ENCODE measurements at regions not wholly inside any gene's neighbourhood (a gene's known extent, or its start where the extent isn't known, plus 50 kb on each side); places are given as distances from the start of the nearest gene placed in this dataset.

DNA sequence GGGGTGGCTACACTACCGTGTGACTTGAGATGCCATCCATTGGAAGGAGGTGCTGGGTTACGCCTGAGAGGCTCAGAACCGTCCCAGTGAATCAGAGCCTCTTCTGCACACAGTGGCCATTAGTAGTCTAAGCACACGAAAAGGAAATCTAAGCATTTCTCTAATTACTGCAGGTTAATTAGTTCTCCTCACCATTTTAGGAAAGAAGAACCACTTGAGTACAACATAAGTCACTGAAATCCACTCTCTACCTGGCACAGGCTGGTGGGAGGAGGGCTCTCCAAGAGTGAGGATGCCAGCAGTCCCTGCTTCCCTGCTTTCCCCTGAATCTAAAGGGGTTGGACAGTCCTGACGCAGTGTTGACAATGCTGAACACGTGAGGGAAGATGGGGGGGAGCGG is 606.3 kb downstream of the NPHP4 start:
- CTCF ChIA-PET = no interaction called here
- no peaks in the 10 kb centered on the region for H3K4me1 ChIP-seq (ENCODE audit: control insufficient read depth in 2 of 2, insufficient read depth in 2 of 2, low read length in 2 of 2)
- H3K9me3 Mint-ChIP-seq (ENCODE audit: insufficient read depth) = no peaks in the 10 kb centered on the region
- no peaks in the 10 kb centered on the region for H3K27me3 Mint-ChIP-seq
- no peaks in the 10 kb centered on the region for H3K36me3 ChIP-seq (replicated peaks in 1 of 2; ENCODE audit: control extremely low read depth in 1 of 2, control insufficient read depth in 1 of 2, extremely low read depth in 1 of 2, insufficient read depth in 2 of 2, low read length in 1 of 2)
- peaks cover 0 to 3% (median 0%) of the 10 kb centered on the region in 4 experiments for H3K27me3 ChIP-seq (replicated peaks in 1 of 4; ENCODE audit: control extremely low read depth in 1 of 4, control insufficient read depth in 3 of 4, insufficient read depth in 4 of 4, low read length in 3 of 4)
- H4K20me1 ChIP-seq (ENCODE audit: control insufficient read depth, insufficient read depth, low read length, poor library complexity, severe bottlenecking) = no peaks in the 10 kb centered on the region
- H3K4me3 ChIP-seq (ENCODE audit: control extremely low read depth in 1 of 5, extremely low read depth in 1 of 5, insufficient read depth in 1 of 5, low read depth in 2 of 5, low read length in 4 of 5) = no peak overlapping the region
- no peak overlapping the region for H2AFZ ChIP-seq (ENCODE audit: insufficient read depth, low read depth, low read length, poor library complexity, severe bottlenecking)
- H3K27ac Mint-ChIP-seq = no peak overlapping the region
- peaks cover 0 to 10% (median 0%) of the 10 kb centered on the region in 3 donors for H3K9me3 ChIP-seq (ENCODE audit: control extremely low read depth in 1 of 3, control insufficient read depth in 2 of 3, insufficient read depth in 1 of 3, low read length in 2 of 3)
- TF ChIP-seq, protein P1, sequence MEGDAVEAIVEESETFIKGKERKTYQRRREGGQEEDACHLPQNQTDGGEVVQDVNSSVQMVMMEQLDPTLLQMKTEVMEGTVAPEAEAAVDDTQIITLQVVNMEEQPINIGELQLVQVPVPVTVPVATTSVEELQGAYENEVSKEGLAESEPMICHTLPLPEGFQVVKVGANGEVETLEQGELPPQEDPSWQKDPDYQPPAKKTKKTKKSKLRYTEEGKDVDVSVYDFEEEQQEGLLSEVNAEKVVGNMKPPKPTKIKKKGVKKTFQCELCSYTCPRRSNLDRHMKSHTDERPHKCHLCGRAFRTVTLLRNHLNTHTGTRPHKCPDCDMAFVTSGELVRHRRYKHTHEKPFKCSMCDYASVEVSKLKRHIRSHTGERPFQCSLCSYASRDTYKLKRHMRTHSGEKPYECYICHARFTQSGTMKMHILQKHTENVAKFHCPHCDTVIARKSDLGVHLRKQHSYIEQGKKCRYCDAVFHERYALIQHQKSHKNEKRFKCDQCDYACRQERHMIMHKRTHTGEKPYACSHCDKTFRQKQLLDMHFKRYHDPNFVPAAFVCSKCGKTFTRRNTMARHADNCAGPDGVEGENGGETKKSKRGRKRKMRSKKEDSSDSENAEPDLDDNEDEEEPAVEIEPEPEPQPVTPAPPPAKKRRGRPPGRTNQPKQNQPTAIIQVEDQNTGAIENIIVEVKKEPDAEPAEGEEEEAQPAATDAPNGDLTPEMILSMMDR (IDR thresholded peaks at IDR 0.05) = no peak
- no peak for TF ChIP-seq EZH2 (IDR thresholded peaks at IDR 0.05; ENCODE audit: borderline replicate concordance, insufficient read depth, low read depth, low read length, poor library complexity, severe bottlenecking)
- DNase-seq = no peak
- no peak overlapping the region for H3K4me3 Mint-ChIP-seq
- POLR2A ChIA-PET = no interaction called here
- no peak overlapping the region for H3K27ac ChIP-seq (ENCODE audit: low read length in 2 of 2)
- no peak for ATAC-seq (ENCODE audit: low read depth)
- H3K4me2 ChIP-seq (replicated peaks; ENCODE audit: low read depth, low read length, poor library complexity, severe bottlenecking) = no peak overlapping the region
- intact Hi-C loops (cut with micrococcal nuclease) = no loop called here
- 83% methylated on average over 6 of the region's 7 CpGs for WGBS (ENCODE audit: insufficient coverage)
- H3K4me1 Mint-ChIP-seq = no peaks in the 10 kb centered on the region
- H3K9ac ChIP-seq (ENCODE audit: low read length) = no peak overlapping the region
- H3K79me2 ChIP-seq (ENCODE audit: control insufficient read depth, insufficient read depth, low read length) = no peaks in the 10 kb centered on the region

DNA sequence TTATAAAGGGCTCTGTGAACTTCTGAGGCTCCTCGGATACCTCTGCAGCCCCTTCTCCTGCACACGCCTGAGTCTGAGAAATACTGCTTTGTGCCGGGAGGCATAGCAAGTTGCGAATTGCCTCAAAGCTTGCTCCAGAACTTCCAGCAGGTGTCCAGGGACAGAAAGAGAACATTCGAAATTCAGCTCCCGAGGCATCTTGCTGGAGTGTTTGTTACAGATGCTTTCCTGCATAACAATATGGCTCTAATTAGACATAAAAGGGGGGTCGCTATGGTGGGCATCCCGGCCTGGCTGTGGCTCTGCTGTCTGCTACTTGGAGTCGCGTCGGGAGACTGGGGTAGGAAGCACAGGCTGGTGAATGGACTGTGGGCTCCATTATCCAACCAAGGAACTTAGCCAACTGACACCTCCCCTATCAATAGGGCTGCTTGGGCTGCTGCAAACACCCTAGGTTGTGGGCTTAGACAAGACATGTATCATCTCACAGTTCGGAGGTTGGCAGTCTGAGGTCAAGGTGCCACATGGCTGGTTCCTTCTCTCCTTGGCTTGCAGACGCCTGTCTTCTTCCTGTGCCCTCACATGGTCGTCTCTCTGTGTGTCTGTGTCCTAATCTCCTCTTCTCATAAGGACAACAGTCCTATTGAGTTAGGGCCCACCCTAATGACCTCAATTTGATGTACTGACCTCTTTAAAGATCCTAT is 607.0 kb downstream of the NPHP4 start:
- no peak for TF ChIP-seq EZH2 (IDR thresholded peaks at IDR 0.05; ENCODE audit: borderline replicate concordance, insufficient read depth, low read depth, low read length, poor library complexity, severe bottlenecking)
- TF ChIP-seq, protein P1 (IDR thresholded peaks at IDR 0.05) = no peak
- POLR2A ChIA-PET = no interaction called here
- H3K4me3 ChIP-seq (ENCODE audit: control extremely low read depth in 1 of 5, extremely low read depth in 1 of 5, insufficient read depth in 1 of 5, low read depth in 2 of 5, low read length in 4 of 5) = no peak overlapping the region
- no peaks in the 10 kb centered on the region for H3K4me1 Mint-ChIP-seq
- H4K20me1 ChIP-seq (ENCODE audit: control insufficient read depth, insufficient read depth, low read length, poor library complexity, severe bottlenecking) = no peaks in the 10 kb centered on the region
- H3K36me3 ChIP-seq (replicated peaks in 1 of 2; ENCODE audit: control extremely low read depth in 1 of 2, control insufficient read depth in 1 of 2, extremely low read depth in 1 of 2, insufficient read depth in 2 of 2, low read length in 1 of 2) = no peaks in the 10 kb centered on the region
- no peaks in the 10 kb centered on the region for H3K79me2 ChIP-seq (ENCODE audit: control insufficient read depth, insufficient read depth, low read length)
- H3K9me3 Mint-ChIP-seq (ENCODE audit: insufficient read depth) = no peaks in the 10 kb centered on the region
- H3K4me1 ChIP-seq (ENCODE audit: control insufficient read depth in 2 of 2, insufficient read depth in 2 of 2, low read length in 2 of 2) = no peaks in the 10 kb centered on the region
- H3K4me3 Mint-ChIP-seq = no peak overlapping the region
- intact Hi-C loops (cut with micrococcal nuclease) = no loop called here
- H3K27ac ChIP-seq (ENCODE audit: low read length in 2 of 2) = no peak overlapping the region
- no peak overlapping the region for H2AFZ ChIP-seq (ENCODE audit: insufficient read depth, low read depth, low read length, poor library complexity, severe bottlenecking)
- no peak overlapping the region for H3K9ac ChIP-seq (ENCODE audit: low read length)
- no peak for DNase-seq
- H3K27me3 Mint-ChIP-seq = no peaks in the 10 kb centered on the region
- H3K27ac Mint-ChIP-seq = no peak overlapping the region
- 82% methylated on average over 8 of the region's 14 CpGs for WGBS (ENCODE audit: insufficient coverage)
- peaks cover 0 to 3% (median 0%) of the 10 kb centered on the region in 4 experiments for H3K27me3 ChIP-seq (replicated peaks in 1 of 4; ENCODE audit: control extremely low read depth in 1 of 4, control insufficient read depth in 3 of 4, insufficient read depth in 4 of 4, low read length in 3 of 4)
- H3K9me3 ChIP-seq (ENCODE audit: control extremely low read depth in 1 of 3, control insufficient read depth in 2 of 3, insufficient read depth in 1 of 3, low read length in 2 of 3) = peaks cover 0 to 10% (median 0%) of the 10 kb centered on the region in 3 donors
- ATAC-seq (ENCODE audit: low read depth) = no peak
- CTCF ChIA-PET = no interaction called here
- no peak overlapping the region for H3K4me2 ChIP-seq (replicated peaks; ENCODE audit: low read depth, low read length, poor library complexity, severe bottlenecking)
